NCI-H345 treated with DMSO at 0.1 percent for 48 hours (cell line): ENCODE measurements at regions not wholly inside any gene's neighbourhood (a gene's known extent, or its start where the extent isn't known, plus 50 kb on each side); places are given as distances from the start of the nearest gene placed in this dataset.
A peak's percentile ranks its signal among the peaks of the same experiment; 100 is the strongest.

Experiments used
- DNase-seq: peaks from one replicate; lab custom pipeline; 2025; ENCODE audit not compliant: unreplicated experiment; lab: John Stamatoyannopoulos, UW

DNA sequence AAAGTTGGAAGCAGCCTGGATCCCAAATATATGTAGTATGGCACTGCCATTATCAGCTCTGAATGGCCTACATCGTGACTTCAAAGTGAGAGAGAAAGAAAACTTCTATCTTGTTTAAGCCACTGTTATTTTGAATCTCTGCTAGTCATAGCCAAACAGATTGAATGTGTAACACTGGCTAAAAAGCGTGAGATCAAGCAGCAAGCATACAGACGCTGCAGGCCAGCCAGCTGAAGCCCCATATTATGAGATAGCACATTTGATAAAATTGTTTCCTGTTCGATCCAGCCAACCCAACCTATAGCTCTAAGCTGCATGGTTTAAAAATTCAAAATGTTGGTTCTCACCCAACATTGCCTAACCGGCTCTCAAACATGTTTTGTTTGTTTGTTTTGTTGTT, 95.0 kb downstream of the DUSP6 start:
- no peak for DNase-seq

DNA sequence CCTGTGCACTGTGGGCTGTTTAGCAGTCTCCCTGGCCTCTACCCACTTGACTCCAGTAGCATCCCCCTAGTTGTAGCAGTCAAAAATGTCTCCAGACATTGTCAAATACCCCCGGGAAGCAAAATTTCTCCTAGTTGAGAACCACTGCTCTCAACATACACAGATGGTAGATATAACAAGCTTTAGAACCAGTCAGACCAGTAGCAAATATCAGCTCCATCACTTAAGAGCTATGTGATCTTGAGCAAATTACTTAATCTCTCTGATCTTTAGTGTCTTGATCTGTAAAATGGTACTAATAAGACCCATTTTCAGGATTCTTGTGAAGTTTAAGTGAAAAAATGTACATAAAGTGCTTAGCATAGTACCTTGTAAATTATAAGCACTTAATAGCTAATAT, 96.2 kb downstream of the DUSP6 start:
- DNase-seq, result no peak

DNA sequence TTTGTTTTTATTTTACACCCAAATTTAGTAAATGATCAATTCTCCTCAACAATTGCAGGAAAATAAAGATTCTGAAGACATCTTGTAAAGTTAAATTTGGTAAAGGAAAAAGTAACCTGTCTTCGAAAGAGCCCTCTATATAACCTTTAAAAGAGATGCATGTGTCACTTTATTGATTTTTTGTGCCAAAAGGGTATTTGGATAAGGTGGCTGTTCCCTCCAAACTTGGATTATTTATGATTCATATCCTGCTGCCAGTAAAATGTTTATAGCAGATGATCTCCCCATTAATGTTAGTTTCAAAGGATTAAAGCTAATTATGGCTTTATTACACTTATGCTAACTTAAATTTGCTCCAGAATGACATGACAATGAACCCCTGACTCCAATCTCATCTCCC, 98.8 kb downstream of the DUSP6 start:
- DNase-seq, result no peak

DNA sequence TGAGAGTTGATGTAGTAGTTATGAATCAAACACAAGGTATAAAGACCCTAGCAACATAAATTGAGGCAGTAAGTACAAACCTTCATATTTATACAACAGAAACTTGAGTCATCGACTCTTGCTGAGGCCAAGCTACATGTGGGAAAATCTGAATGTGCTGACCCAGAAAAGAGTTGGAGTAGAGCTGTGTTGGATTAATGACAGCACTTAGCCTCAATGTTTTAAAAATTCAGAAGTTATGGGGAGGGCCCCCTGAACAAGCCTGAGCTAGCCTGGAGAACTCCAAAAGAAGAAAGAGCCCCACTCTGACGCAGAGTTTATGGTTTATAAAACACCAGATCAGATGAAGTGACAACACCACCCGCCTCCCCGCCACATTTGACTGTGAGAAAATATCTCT, 100.0 kb downstream of the DUSP6 start:
- no peak for DNase-seq

DNA sequence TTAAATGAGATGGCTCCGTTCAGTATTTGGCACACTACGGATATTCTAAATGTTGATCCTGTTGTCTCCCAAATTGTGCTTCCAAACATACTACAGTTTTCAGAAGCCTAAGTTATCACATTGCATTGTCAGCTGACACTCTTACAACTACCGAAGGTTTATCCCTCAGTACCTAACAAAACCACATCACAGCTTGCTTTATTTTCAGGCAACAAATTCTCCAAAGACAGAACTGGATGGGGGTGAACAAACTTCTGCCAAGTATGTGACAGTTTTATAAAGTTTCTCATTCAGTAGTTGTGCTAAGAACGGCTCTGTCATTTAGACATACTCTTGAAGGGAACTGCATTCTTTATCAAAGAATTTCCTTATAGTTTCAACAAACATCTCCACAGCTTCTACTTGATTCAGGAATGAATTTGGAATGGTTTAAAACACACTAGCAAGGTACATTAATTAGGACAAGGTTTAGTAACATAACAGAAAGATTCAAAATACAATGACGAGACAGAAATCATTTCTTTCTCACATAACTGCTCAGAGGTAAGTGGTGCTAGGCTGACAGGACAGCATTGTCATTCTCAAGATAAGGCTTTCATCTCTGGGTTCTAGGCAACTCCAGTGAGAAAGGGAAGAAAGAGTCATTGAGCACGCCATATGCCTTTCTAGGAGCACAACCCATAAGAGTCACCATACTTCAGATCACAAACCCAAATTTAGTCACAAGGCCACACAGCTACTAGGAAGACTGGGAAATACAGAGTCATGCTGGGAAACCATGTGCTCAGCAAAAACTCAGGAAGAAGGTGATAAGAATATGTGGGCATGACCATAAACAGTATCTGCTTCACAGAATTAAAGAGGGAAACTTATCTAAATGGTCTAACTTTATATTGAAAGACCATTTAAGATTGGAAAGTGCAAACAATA, 100.7 kb downstream of the DUSP6 start:
- DNase-seq, result no peak

DNA sequence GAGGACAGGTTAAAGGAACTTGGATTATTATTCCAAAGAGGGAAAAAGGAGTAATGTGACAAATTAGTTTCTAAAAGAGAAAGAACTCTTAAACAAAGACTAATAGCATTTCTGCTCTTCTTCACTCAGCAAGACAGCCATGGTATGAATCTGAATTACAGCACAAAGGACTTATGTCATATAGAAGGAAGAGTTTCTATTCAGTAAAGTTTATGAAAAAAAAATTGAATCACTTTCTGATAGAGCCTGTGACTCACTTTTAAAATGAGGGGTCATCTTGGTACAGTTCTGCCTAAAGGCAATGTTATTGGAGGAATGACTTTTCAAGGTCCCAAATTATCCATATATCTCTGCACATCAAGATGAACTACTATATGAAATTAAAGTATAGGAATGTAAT, 101.7 kb downstream of the DUSP6 start:
- DNase-seq, result no peak

DNA sequence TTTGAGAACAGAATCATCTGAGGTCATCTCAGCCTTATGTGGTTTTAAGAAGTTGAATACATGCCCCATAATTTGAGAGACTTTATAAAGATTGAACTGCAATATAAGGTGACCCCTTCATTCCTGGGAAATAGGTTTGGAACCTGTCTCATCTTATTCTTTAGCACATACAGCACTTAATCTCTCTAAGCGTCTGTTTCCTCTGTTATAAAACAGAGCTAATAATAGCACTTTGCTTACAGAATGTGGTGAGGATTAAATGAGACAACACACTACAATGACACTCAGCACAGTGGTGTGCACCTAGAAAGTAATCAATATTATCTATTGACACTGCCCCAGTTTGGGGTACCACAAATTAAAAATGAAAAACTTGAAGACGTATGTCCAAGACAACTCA, 102.1 kb downstream of the DUSP6 start:
- no peak for DNase-seq

DNA sequence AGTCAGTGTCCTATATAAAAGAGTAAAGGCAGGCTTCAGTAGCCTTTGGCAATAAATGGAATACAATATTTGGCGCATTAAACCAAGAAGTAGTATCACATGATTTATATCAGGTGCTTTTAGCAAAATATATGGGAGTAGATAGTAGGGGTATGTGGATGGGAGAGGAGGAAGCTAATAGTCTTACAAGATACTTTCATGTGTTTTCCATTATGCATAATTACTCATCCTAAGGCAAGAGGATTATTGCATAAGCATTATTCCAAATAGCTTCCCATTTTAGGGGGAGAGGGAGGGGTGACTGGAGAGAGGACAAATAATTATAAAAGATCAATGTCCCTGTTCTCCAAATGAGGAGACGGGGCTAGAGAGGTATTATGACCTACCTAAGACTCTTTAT, 104.3 kb downstream of the DUSP6 start:
- DNase-seq, result no peak

DNA sequence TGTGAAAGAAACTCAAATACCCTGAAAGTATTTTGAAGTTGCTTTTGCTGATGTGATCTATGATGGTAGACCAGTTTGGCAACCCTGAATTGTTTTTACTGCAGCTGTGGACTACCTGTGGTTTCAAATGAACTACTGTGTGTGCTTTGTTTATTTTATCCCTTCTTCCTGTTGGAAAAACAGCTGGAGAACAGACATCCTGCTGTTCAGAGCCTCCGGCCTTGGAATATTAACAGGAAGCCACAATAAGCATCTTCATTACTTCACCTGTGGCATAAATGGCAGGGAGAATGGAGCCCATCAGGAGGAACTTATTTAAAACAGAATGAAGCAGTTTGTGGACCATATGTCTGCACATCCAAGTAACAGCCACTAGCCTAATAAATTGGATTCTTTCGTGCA, 104.8 kb downstream of the DUSP6 start:
- DNase-seq, result peak; percentile 57

DNA sequence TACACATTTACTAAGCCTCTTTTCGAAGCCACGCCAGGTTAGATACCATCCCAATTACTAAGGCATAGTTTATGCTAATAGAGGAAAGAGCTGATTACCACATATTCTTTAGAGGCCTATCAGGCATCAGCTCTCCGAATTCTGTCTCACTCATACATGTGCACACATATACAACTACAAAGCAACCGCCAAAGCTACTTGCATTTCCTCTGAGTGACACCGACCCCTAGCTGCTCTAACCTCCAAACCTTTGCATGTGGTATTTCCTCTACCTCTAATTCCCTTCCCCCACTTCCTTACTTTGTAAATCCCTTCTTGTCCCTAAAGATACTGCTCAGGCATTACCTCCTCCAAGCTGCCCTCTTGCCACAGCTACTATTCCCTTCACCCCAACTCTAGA, 107.2 kb downstream of the DUSP6 start:
- no peak for DNase-seq

DNA sequence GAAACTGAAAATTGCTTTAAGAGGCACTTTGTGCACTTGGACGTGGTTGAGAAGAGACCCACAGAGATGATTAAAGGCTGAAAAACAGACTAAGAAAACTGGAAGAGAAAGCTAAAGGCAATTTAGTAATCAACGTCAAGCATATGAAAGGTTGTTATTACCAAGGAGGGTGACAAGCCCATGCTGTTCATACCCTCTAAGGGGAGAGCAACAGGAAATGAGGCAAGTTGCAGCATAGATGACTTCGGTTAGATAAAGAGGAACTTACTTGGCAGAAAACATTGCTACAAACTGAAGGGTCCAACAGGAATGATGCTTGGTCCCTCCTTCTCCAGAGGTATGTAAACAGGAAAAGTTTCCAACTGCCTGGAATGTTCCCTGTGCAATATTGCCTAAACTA, 107.8 kb downstream of the DUSP6 start:
- no peak for DNase-seq

DNA sequence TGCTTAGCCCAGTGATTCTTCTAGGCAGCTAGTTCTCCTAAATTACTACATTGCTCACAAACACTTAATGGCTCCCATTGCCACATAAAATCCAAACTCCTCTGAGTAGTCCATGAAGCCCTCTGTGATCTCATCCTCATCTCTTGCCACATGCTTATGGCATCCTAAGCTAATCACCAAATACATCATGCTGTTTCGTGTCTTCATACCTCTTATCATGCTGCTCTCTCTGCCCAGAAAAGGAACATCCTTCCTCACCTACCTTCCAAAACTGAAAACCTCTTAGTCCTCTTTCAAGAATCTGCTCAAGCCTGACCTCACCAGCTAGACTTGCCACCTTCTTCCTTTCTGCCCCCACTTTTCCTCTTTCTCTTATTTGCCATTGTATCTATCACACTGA, 108.5 kb downstream of the DUSP6 start:
- DNase-seq, result no peak

DNA sequence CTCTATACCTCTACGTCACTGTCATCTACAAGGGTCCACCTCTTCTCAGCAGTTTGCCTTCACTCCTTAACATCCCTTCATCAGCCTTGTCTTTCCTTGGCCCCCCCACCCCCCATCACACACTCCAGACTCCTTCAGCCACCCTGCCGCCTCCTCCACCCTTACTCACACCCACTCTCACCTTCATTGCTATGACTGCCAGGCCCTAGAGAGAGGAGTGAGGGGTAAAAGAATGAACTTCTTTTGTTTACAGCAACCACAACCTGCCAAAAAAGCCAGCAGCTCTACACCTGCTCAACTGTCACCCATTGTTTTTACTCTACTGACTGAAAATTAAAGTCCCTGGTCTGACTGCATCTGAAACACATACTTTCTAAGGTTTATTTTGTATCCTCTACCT, 112.8 kb downstream of the DUSP6 start:
- peak; percentile 27 for DNase-seq

DNA sequence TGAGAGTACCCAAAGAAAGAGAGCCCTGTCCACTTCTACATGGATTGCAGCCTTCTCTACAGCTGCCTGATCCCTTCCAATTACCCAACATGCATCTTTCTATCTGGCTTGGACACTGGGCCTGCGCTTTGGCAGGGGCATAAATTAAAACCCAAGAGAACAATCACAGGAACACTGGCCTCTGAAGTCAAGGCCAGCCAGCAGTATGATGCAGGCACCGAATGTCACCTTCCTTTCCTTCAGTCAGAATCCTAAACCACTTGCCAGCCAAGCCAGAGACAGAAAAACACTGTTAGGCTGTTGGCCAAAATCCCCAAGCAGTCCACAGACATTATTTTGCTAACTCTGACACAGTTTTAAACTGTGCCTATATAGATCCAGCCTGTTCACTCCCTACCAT, 113.7 kb downstream of the DUSP6 start:
- no peak for DNase-seq

DNA sequence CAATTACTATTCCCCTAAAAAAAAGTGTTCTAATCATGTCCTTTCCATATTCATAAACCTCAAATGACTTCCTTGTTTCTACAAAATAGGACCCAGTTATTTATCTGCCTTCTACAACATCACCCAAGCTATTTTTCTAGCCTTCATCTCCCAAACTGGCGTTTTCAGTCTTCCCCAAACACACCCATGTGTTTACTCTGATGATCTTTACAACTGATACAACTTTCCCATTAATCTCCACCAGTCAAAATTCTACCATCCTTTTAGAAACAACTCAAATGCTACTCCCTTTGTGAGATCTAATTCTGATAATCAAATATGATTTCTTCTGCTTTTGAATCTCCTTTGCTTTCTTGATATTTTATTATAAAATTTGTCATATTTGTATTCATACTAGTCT, 114.5 kb downstream of the DUSP6 start:
- DNase-seq, result no peak

DNA sequence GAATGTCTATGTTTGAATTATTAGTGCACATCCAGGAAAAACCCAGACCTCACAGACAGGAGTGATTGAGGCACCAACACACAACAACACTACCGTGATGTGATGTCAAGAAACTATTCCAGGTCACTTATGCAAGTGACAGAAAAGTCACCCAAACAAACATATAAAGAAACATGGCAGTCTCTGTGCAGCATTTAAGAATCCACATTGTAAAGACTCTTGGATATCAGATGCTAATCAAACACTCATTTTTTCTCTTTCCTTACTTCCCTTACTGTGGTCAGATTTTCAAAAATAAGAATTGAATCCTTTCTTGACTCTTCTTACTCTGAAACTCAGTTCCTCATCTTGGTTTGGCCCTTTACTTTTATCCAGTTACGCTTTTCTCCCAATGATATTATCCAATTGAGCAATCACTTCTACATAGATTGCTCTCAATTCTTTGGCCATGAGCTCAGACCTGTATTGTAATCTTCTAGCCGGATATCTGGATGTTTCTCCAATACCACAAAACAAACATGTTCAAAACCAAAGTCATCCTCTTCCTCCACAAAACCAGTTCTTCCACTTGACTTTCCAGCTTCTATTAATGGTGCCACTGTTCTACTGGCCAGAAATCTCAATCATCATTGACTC, 115.4 kb downstream of the DUSP6 start:
- DNase-seq, result no peak

DNA sequence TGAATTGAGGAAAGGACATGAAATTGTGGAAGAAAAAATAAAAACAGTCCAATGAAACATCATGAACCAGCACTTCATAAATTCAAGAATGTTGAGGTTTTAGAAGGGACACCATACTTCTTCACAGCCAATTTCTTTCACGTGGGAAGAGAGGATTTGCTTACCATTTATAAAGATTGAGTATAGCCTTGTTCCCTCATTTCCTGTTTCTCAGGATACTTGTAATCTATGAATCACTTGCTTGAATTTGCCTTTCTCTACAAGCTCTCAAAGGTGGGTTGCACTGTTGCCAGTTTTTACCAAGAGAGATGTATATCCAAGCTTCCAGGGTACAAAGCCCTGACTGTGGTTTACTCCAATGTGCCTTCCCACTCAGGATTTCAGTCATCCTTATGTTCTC, 116.1 kb downstream of the DUSP6 start:
- DNase-seq, result no peak

DNA sequence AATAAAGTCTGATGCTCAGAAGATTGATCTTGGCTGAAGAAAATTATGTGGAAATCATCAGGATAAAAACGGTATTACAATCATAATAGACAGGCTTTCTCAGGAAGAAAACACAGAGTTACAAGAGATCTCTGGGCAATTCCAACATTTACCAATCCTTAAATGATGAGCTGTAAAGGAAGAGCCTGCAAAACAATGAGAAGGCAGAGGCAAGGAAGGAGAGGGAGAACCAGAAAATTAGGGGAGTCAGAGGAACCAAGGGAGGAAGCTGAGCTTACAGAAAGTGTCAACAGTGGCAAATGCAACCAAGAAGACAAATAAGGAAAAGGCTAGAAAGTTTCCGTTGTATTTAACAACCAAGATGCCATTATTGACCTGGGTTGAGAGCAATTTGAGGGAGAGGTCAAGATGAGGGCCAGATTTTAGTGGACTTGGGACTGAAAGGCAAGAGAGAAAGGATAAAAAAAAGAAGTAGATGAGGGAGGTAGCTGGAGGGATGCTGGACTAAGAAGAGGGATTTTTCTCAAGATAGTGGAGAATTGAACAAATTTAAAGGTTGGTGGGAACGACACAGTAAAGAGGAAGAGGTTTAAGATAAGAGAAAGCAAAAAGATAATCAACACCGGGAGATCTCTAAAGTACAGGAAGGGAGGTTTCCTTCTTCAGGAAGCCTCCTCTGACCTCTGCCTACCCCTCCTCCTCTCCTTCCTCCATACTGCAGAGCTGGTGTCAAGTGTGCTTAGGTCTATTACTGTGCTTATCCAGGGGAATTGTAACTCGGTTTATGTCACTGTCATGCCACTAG, 116.9 kb downstream of the DUSP6 start:
- DNase-seq, result no peak

DNA sequence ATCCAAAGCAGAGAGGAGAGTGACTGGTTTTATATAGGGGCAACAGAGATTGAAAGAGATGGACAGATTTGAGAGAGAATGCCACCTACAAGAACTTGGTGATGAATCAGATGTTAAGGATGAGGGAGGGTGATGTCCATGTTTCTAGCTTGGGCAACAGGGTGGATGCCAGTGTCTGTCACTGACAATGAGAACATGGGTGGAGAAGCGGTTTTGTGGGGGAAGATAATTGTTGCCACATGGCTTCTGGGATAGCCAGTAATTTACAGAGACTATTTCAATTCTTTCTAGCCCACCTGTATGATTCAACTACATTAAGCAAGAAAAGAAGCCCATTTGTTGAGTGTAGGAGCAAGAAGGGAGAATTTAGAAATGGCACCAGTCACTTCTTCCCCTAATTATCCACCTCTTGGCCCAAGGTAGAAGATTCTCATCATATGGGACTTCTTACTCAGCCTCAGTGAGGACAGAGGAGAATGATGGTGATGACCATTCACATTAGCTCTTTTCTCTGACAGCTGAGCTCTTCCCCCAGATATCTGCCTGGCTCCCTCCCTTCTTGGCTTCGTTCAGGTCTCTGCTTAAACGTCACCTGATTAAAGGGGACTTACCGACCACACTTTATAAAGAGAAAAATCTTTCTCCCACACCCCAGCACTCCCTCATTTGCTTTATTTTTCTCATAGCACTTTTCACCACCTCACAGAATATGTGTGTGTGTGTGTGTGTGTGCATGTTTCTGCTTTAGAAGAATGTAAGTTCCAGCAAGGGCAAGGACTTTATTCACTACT, 117.8 kb downstream of the DUSP6 start:
- DNase-seq, result no peak

DNA sequence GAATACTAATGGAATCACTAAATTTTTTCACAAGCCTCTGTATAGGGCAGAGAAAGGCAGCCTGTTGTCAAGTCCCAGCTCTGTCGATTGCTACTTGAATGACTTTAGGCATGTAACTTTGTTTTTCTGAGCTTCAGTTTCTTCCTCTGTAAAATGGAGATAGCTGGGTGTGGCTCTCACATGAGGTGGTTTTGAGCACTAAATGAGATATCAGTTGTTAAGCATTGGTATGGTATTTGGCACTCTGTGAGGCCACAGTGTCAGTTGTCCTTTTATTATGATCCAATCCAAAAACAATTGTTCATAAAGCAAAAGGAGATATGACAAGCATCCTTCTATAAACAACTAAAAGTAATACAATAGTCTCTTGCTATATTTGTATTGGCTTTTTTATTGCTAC, 120.6 kb downstream of the DUSP6 start:
- no peak for DNase-seq
